AG20443 (cell line): ENCODE measurements at regions not wholly inside any gene's neighbourhood (a gene's known extent, or its start where the extent isn't known, plus 50 kb on each side); places are given as distances from the start of the nearest gene placed in this dataset.

ENCODE experiments used
- DNase-seq: peaks from one replicate; pipeline ENCODE4 v3.0.0; 2012; ENCODE audit warnings: low spot score, mixed read lengths

GRCh38 chrX:124829930-124830329, 483.6 kb downstream of the SH2D1A start:
- DNase-seq = no peak

GRCh38 chrX:124836786-124837185, 482.9 kb upstream of the TEX13C start:
- no peak for DNase-seq

GRCh38 chrX:124842205-124842604, 477.5 kb upstream of the TEX13C start:
- no peak for DNase-seq

- DNase-seq = no peak
Observed at GRCh38 chrX:124860736-124861135, 458.9 kb upstream of the TEX13C start.

- DNase-seq = no peak
Observed at GRCh38 chrX:124862301-124862700, 457.4 kb upstream of the TEX13C start.

DNA sequence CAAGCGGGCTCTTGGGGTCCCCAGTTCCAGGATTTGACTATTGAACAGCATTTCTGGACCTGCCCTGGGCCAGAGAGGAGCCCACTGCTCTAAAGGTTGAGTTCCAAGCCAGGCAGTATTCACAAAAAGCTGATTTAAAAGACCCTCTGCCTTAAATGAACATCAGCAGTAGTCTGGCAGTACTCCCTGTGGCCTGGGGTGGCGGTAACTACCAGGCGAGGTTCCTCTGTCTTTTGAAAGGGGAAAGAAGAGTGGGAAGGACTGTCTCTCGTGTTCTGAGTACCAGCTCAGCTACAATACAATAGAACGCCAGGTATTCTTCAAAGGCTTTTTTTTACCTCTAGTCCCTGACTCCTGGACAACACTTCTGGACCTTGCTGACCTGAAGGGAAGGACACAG, 456.4 kb upstream of the TEX13C start:
- no peak for DNase-seq

DNA sequence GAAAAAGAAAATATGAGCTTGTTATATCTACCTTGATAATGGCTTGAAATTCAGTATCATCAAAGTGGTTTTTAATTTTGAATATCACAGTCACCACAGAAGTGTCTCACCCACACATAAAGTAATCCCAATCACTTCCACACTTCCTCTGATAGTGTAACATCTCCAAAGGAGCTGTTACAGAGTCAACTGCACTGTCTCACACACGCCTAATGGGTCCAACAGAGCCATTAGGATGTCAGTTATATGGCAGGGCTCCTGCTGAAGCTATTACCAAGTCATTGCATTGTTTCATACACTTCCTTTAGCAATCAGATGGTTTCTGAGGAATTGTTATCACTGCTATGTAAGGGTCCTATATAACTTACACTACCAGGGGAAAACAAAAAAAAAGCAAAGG, 432.1 kb upstream of the TEX13C start:
- DNase-seq = no peak

- DNase-seq = no peak
Observed at GRCh38 chrX:124895947-124896346, 423.7 kb upstream of the TEX13C start.

GRCh38 chrX:124902953-124903352, 416.7 kb upstream of the TEX13C start:
- DNase-seq = no peak

DNA sequence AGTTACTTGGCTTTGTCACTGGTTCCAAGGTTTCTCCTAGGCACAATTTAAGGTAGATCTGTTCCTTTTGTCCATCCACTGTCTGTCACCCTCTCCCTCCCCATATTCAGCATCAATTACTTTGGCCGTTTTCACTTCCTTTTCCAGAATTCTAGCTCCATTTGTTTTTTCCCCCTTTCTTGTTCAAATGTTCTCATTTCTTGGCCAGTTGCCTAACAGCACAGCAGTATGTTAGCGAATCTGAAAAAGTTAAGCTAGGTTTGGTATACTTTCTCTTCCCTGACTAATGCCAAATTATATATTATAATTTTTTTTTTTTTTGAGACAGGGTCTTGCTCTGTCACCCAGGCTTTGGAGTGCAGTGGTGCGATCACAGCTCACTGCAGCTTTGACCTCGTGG, 409.1 kb upstream of the TEX13C start:
- no peak for DNase-seq

GRCh38 chrX:124917011-124917410, 402.7 kb upstream of the TEX13C start:
- no peak for DNase-seq

GRCh38 chrX:124925681-124926080, 394.0 kb upstream of the TEX13C start:
- DNase-seq = no peak

DNA sequence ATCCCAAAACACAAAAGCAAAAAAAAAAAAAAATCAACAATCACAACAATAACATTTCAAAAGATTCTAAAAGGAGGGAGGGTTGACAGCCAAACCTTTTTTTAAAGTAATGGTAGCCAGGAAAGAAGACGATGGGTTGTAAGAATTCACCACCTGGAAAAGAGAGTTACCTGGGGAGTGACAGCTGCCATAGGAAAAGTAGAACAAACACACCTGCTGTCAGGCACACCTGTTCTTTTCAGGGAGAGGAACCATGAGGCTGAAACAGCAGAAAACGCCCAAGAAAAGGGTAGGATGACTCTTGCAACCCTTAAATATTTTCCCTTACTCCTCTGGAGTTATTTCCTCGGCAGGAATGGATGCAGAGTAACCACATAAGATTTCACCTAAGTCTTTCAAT, 388.4 kb upstream of the TEX13C start:
- no peak for DNase-seq

DNA sequence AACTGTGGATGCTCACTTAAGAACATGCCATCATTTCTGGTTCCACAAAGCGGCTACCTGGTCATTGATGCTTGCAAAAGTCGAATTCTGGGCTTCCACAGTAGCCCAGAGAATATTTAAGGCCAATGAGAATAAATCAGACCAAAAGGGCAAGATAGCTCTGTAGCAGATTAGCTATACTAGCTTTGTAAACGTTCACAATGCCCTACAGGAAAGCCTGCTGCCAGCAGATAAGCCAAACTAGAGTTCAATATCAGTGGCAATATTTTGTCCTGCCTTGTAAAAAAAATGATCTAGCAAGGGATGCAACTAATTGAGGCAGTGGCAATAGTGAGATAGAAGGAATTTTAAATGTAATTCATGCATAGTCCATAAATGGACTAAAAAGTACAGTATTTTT, 387.7 kb upstream of the TEX13C start:
- no peak for DNase-seq

GRCh38 chrX:124938715-124939114, 381.0 kb upstream of the TEX13C start:
- DNase-seq = no peak

DNA sequence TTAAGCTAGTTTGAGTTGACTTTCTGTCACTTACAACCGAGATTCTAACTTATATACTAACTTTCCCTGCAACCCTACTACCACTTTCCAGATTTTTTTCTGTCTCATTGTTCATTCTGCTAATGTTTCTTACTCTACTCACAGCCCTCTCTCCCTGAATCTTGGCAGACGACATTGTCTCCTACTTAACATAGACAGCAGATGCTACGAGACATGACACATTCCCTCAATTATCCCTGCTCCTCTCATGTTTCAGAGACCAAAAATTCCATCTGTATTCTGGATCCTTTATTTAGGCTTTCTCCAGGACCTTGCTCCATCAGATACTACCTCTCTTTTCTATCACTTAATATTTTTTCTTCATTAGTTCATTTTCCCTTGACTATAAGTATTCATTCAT, 379.1 kb upstream of the TEX13C start:
- DNase-seq = no peak

DNA sequence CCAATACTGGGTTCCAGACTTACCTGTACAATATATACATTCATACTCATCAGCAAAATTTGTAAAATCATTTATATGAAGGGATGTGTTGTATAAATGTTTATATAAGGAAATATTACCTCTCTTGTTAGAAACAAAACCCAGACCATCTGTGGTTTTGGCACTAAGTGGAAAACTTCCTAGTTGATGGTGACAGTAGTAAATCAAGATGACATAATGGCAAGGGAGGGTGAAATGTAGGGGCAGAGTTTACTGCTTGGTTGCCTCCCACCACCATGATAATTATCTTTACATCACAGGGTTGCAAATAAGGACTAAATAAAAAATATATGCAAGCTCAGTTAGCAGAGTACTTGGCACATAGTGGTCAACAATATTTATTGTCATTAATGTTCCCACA, 365.3 kb upstream of the TEX13C start:
- DNase-seq = no peak

DNA sequence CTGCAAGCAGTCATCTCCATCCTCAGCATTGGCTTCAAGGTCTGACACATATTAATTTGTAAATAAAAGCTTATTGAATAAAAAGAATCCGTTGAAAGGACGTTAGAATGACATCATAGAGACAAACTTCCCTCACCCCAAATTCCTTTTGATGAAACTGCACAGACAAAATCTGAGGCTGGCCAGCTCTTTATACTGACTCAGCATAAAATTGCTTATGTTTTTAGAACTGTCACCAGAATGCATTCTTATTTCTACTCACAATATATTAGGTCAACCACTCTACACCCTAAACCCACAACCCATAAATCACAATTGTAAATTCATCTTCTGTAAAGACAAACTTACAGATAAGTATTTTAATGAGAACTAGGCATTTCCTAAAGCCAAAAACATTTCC, 359.2 kb upstream of the TEX13C start:
- no peak for DNase-seq

- DNase-seq = no peak
Observed at GRCh38 chrX:124963717-124964116, 356.0 kb upstream of the TEX13C start, which contains the start of gene TENM1. TENM1 (minus strand) TSS chrX:124963817.

DNA sequence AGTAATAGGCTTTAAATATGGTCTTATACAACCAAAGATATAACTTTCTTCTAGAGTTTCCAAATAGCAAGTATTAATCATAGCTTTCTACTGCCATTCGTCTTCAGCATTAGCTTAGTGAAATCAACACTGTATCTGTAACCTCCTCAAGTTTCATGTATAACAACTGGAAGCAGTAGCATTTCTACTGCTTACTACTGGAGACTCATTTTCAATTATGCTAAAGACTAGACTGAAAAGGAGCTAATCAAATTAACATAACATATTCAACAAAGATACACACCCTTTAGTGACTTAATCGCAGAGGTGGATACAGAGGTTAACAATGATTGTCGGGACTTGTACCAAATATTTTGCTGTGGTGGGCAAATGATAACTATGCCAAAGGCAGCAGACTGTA, 344.2 kb upstream of the TEX13C start:
- DNase-seq = no peak

DNA sequence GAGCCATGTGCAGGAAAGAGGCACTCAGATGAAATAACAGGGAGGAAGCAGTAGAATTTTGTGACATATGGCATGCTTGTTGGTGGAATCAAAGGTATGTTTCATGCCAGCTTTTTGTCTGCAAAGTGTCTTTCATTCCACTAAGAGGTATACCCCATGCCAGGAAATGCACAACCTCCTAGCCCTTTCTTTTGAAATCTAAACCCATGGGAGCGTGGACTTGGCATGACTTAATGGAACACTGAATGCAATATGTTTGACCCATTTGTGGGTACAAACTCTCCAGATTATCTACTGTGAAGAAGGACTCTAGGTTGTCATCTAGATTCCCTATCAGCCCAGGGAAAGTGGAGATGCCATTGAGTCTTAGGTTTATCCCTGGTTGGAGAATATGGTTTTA, 338.3 kb upstream of the TEX13C start:
- no peak for DNase-seq

DNA sequence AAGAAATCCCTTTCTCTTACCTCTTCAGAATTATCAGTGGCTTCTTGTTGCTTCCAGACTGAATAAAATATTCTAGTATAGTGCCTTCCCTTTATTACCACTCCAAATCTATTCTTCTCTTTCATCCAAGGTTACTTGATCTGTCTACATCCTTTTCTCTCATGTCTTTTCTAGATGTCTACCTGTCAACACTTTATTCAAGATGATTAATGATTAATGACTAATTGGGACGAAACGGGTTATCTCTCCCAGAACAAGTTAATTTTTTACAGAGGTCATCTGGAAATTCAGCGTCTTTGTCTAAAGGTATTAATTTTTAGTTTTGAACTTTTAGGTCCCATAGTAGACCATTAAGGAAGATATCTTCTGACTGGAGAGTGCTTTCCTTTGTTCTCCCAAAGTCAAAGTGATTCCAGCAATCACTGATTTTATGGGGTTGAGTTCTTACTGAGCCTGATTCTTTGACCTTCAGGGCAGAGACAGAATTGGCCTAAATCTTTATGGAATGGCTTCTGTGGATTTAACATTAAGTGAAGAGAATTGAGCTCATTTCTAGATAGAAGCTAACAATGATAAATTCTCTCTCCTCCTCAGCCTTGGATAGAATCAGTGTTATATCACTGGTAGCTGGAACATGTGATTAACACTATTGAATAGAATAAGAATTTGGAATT, 335.4 kb upstream of the TEX13C start:
- no peak for DNase-seq

GRCh38 chrX:124986284-124986683, 333.4 kb upstream of the TEX13C start:
- no peak for DNase-seq

DNA sequence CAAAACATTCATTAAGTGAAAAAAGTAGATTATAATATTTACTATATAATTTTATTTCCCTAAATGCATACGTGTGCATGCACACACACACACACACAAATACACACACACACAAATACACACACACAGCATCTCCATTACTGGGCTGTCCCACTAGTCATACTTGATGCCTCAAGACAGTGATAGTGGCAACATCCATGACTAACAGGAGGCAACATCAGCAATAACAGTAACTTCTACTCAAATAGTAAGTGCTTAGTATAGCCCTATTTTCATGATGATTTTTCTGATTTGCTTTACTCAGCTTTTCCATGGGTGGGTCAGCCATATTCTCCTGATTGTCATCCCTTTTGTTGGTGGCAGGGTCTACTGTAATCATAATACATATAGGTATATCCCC, 325.9 kb upstream of the TEX13C start:
- no peak for DNase-seq

GRCh38 chrX:124994404-124994803, 325.3 kb upstream of the TEX13C start:
- no peak for DNase-seq
